ENCODE measurements at regions not wholly inside any gene's neighbourhood (a gene's known extent, or its start where the extent isn't known, plus 50 kb on each side); places are given as distances from the start of the nearest gene placed in this dataset.

DNA sequence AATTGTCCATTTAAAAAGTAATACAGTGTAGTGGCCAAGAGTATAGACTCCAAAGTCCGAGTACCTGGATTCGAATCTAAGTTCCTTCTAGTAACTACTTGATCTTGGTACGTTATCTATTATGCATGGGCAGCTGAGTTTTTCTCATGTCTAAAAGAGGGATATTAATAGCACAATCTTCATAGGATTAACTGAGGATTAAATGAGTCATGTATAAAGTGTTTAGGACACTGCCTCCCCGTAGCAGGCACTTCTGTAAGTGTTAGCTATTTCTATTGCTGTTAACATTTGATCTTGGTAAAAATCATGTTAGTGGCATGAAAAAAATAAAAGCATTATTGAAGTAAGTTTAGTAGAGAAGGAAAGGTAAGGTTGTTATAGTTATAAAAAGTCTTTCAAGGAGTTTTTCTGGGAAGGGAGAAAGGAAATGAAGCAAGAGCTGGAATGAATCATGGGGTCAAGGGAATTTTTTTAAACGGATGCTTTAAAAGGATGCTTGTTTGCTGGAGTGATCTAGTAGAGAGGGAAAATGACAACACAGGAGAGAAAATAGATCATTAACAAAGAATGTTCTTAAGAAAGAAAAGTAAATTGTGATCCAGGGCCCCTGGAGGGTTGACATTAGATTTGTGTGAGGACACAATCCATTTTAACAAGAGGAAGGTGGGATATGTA, 502.2 kb upstream of the USP15 start:
- H3K4me3 Mint-ChIP-seq: no peak overlapping the region
- no peaks in the 10 kb centered on the region for H3K36me3 Mint-ChIP-seq (ENCODE audit: low read depth)
- no peak for ATAC-seq (replicated peaks)
- H3K4me1 Mint-ChIP-seq: no peaks in the 10 kb centered on the region
- H3K27ac Mint-ChIP-seq: no peak overlapping the region
- peaks cover 3% of the 10 kb centered on the region for H3K9me3 Mint-ChIP-seq
- no peaks in the 10 kb centered on the region for H3K27me3 Mint-ChIP-seq

DNA sequence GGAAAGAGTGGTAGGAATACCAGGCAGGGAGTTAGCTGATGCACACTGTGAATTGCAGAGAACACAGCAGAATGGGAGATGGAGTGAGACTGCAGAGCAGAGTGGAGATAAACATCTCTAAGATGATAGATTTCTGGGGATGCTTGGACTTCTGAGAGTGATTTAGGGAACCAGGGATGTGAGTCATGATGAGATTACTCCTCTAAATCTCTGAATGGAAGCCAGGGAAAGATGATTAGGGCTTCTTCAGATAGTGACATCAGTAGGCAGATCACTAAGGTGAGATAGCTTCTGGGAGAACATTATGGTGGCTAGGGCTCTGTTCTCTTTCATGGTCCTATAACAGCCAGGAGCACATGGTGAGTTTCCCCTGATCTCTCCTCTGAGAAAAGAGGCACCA, 501.5 kb upstream of the USP15 start:
- H3K4me1 Mint-ChIP-seq: no peaks in the 10 kb centered on the region
- no peaks in the 10 kb centered on the region for H3K36me3 Mint-ChIP-seq (ENCODE audit: low read depth)
- H3K9me3 Mint-ChIP-seq: peaks cover 3% of the 10 kb centered on the region
- no peak for ATAC-seq (replicated peaks)
- H3K27ac Mint-ChIP-seq: no peak overlapping the region
- H3K27me3 Mint-ChIP-seq: no peaks in the 10 kb centered on the region
- no peak overlapping the region for H3K4me3 Mint-ChIP-seq

DNA sequence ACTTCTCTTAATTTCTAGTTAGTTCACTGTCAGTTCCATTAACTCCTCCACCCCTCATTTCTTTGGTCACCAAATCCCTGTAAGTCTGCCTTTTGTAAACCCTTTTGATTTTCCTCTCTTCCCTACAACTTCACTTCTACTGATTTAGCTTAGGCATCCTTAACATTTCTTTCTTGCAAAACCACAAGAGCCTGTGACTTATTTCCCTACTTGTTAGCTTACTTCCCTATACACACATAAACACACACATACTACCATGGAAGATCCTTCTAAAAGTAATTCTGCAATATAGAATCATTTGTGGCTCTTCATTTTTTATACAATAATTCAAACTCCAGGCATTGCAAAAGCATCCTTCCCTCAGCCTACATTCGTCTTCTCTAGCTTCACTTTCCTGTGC, 494.3 kb upstream of the USP15 start:
- Mint-ChIP-seq H3K4me1 (no peaks in the 10 kb centered on the region), H3K36me3 (ENCODE audit: low read depth) (no peaks in the 10 kb centered on the region), H3K4me3 (no peak overlapping the region), H3K27me3 (no peaks in the 10 kb centered on the region), H3K27ac (no peak overlapping the region), H3K9me3 (peaks cover 16% of the 10 kb centered on the region)
- ATAC-seq (replicated peaks): no peak

DNA sequence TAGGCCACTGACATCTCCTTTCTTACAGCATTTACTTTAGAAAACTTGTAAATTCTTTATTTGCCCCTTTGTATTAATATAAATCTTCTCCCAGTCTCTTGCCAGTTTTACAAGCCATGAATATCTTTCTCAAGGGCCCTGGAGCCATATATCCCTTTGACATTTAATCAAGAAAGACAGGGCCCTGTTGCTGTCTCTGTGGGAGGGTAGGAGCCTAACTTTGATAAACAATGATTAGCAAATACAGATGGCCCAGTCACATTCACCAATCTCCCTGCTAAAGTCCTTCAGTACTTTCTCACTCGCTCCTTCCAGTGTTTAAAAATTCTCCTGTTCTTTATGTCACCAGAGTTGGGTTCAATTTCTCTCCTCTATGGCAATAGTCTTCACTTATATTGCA, 479.8 kb upstream of the USP15 start:
- no peaks in the 10 kb centered on the region for H3K27me3 Mint-ChIP-seq
- H3K36me3 Mint-ChIP-seq (ENCODE audit: low read depth): no peaks in the 10 kb centered on the region
- H3K27ac Mint-ChIP-seq: no peak overlapping the region
- H3K9me3 Mint-ChIP-seq: peaks cover 11% of the 10 kb centered on the region
- ATAC-seq (replicated peaks): no peak
- no peaks in the 10 kb centered on the region for H3K4me1 Mint-ChIP-seq
- H3K4me3 Mint-ChIP-seq: no peak overlapping the region

DNA sequence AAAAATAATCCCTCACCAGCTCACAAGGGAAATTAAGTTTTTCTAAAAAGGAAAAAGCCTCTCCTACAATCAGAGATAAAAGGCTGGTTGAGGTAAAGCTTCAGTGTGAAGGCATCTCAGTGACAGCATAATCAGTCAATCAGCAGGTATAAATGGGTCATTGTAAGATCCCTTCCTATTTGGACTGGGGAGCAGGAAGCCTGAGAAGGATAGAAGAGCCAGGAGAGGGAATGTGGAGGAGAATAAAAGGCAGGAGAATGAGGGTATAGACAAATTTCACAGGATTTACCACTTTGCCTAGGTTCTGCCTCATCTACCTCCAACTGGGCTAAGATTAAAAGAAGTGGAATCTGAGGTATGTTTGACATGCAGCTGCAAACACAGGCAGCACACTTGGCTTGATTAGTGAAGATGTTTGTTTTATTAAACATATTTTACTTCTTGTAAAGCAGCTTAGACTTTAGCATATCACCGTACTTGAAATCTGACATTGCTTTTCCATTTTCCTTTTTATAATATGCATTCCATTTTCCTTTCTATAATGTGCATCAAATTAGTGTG, 479.1 kb upstream of the USP15 start:
- no peak overlapping the region for H3K4me3 Mint-ChIP-seq
- H3K9me3 Mint-ChIP-seq: peaks cover 16% of the 10 kb centered on the region
- H3K36me3 Mint-ChIP-seq (ENCODE audit: low read depth): no peaks in the 10 kb centered on the region
- no peak for ATAC-seq (replicated peaks)
- H3K27me3 Mint-ChIP-seq: no peaks in the 10 kb centered on the region
- no peak overlapping the region for H3K27ac Mint-ChIP-seq
- H3K4me1 Mint-ChIP-seq: no peaks in the 10 kb centered on the region

DNA sequence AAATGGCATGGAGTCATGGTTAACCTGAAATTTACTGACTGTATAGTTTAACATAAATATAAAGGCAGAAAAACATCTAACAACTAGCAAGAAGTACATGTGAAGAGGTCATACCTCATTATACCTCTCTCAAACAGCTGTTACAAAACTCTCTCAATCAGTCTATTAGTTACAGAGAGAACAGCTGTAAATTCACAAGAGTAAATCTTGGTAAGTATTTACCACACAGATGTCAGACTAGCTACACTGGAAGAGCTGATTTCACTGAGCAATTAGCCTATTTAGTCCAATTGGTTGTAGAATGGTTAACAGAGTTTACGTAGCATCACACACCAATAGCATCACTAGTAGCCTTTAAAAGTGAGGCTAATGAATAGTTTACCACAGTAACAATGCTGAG, 463.4 kb upstream of the USP15 start:
- peaks cover 5% of the 10 kb centered on the region for H3K9me3 Mint-ChIP-seq
- no peak overlapping the region for H3K4me3 Mint-ChIP-seq
- H3K27me3 Mint-ChIP-seq: no peaks in the 10 kb centered on the region
- no peaks in the 10 kb centered on the region for H3K4me1 Mint-ChIP-seq
- H3K36me3 Mint-ChIP-seq (ENCODE audit: low read depth): no peaks in the 10 kb centered on the region
- H3K27ac Mint-ChIP-seq: no peak overlapping the region
- no peak for ATAC-seq (replicated peaks)

DNA sequence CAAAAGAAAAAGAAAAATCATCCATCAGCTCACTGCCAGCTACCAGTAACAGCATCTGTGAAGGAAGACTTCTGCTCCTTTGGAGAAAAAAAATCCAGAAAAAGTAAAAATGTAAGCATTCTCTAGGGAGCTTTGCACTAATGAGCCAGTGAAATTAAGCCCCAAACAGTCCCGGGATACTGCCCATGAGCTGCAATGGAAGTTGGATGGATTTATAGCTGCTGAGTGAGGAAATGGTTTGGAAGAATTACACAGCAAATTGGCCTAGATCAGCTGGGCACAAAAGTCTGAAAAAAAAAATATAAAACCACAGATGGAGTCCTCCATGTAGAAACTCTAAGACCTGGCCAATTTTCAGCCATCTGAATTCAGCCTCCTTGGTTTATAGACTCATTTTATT, 462.9 kb upstream of the USP15 start:
- H3K27ac Mint-ChIP-seq: no peak overlapping the region
- H3K9me3 Mint-ChIP-seq: peaks cover 8% of the 10 kb centered on the region
- no peaks in the 10 kb centered on the region for H3K4me1 Mint-ChIP-seq
- no peaks in the 10 kb centered on the region for H3K36me3 Mint-ChIP-seq (ENCODE audit: low read depth)
- no peak for ATAC-seq (replicated peaks)
- no peaks in the 10 kb centered on the region for H3K27me3 Mint-ChIP-seq
- no peak overlapping the region for H3K4me3 Mint-ChIP-seq

DNA sequence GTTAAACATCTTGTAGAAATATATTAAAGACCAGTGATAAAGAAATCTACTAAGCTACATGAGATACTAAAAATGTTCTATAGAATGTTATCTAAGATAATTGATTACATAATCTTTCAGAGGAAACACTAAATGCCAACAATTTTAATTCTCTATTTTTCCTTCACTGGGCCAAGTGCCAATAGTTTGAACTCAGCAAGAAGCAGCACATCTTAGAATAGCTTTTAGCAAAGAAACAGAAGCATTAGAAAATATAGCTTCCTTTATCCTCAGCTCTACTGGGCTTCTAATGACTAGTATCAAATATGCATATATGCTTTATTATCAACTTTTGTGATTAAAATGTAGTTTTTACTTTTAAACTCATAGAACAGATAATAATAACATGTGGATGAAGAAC, 461.4 kb upstream of the USP15 start:
- no peak for ATAC-seq (replicated peaks)
- no peaks in the 10 kb centered on the region for H3K27me3 Mint-ChIP-seq
- no peak overlapping the region for H3K27ac Mint-ChIP-seq
- H3K4me3 Mint-ChIP-seq: no peak overlapping the region
- no peaks in the 10 kb centered on the region for H3K36me3 Mint-ChIP-seq (ENCODE audit: low read depth)
- peaks cover 11% of the 10 kb centered on the region for H3K9me3 Mint-ChIP-seq
- H3K4me1 Mint-ChIP-seq: no peaks in the 10 kb centered on the region

DNA sequence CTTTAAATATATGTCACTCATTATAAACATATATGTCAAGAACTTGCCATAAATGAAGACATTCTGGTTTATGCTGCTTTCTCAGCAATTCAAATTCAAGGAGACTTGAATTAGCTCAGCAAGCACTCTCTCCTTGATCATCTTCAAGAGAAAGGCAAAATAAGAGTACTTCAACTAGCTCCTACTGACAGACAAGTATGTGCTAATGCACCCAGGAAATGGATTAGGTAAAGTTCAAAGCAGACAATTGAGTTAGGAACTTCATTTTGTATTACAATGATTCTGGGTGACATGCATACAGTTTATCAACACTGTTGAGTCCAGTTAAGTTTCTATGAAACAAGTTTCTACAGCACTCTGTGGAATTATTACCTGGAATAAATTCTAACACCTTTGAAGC, 455.9 kb upstream of the USP15 start:
- Mint-ChIP-seq H3K4me1 (no peaks in the 10 kb centered on the region), H3K4me3 (no peak overlapping the region), H3K9me3 (peaks cover 26% of the 10 kb centered on the region), H3K27ac (no peak overlapping the region), H3K27me3 (no peaks in the 10 kb centered on the region), H3K36me3 (ENCODE audit: low read depth) (no peaks in the 10 kb centered on the region)
- no peak for ATAC-seq (replicated peaks)

DNA sequence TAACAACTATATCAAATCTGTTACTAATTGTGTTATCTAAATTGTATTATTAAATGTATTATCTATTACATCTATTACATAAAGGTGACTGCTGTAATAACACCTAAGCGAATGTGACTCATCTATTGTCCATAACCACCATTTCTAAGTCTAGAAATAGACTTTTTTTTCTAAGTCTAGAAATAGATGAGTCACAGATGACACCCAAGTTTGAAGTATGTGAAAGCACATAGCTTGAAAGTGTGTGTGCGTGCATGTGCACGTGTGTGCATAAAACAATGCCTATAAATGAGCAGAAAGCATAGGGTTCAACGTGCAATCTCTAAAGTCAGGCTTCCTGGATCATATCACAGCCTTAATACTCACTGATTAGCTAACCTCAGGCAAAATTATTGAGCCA, 451.3 kb upstream of the USP15 start:
- no peak for ATAC-seq (replicated peaks)
- Mint-ChIP-seq H3K27ac (no peak overlapping the region), H3K9me3 (peaks cover 28% of the 10 kb centered on the region)

DNA sequence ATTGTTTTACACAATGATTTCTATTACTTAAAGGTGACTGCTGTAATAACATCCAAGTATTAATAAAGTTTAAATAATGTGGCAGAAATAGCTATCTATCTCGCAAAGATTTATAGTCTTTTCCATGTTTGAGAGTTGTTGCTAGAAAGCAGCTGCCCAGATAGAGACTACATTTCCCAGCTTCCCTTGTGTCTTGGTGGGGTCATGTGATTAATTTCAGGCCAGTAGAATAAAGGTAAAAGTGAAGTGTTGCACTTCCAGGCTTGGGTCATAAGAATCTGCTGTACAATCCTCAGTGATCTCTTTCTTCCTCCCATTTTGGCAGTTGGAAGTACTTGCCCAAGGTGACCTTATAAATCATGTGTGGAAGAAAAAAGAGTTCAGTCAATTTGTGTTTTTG, 449.7 kb upstream of the USP15 start:
- H3K36me3 Mint-ChIP-seq (ENCODE audit: low read depth): no peaks in the 10 kb centered on the region
- H3K4me1 Mint-ChIP-seq: no peaks in the 10 kb centered on the region
- no peaks in the 10 kb centered on the region for H3K27me3 Mint-ChIP-seq
- no peak for ATAC-seq (replicated peaks)
- H3K4me3 Mint-ChIP-seq: no peak overlapping the region
- H3K9me3 Mint-ChIP-seq: peaks cover 38% of the 10 kb centered on the region
- no peak overlapping the region for H3K27ac Mint-ChIP-seq

More for the DNA sequence above, 451.3 kb upstream of the USP15 start:
- no peaks in the 10 kb centered on the region for H3K27me3 Mint-ChIP-seq
- no peaks in the 10 kb centered on the region for H3K36me3 Mint-ChIP-seq (ENCODE audit: low read depth)
- no peaks in the 10 kb centered on the region for H3K4me1 Mint-ChIP-seq
- H3K4me3 Mint-ChIP-seq: no peak overlapping the region

DNA sequence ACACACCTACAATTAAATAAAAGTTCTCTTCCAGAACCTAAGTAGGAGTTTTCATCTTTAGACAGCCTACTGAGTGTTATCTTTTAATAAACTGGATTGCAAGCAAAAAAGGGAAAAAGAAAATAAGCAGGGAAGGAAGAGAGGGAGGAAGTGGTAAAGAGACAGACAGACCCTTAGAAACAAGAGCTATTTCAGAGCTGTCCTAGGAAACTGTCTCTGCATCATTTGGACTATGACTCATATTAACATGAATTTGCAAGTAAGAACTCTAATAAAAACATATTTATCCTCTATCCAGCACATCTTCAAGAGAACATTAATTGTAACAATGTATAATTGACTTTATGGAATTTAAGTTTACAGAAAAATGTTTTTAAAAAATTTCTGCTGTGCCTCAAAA, 438.8 kb upstream of the USP15 start:
- H3K36me3 Mint-ChIP-seq (ENCODE audit: low read depth): no peaks in the 10 kb centered on the region

DNA sequence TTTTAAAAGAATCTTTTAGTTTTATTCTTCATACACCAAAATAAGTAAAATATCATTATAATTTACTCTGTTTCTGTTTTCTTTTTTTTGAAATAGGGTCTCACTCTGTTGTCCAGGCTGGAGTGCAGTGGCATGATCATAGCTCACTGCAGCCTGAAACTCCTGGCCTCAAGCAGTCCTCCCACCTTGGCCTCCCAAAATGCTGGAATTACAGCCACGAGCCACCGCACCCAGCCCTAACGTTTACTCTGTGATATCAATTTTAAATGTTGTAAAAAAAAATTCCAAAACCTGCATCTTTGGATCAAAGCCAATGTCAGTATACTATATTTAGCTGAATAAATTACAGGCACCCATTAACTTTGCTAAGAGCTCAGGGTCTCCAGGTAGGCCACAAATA, 437.1 kb upstream of the USP15 start:
- no peak for ATAC-seq (replicated peaks)
- Mint-ChIP-seq H3K4me1 (no peaks in the 10 kb centered on the region), H3K27me3 (no peaks in the 10 kb centered on the region)

More for the DNA sequence above, 438.8 kb upstream of the USP15 start:
- Mint-ChIP-seq H3K9me3 (peaks cover 8% of the 10 kb centered on the region), H3K4me1 (no peaks in the 10 kb centered on the region), H3K4me3 (no peak overlapping the region), H3K27ac (no peak overlapping the region), H3K27me3 (no peaks in the 10 kb centered on the region)
- ATAC-seq (replicated peaks): no peak

DNA sequence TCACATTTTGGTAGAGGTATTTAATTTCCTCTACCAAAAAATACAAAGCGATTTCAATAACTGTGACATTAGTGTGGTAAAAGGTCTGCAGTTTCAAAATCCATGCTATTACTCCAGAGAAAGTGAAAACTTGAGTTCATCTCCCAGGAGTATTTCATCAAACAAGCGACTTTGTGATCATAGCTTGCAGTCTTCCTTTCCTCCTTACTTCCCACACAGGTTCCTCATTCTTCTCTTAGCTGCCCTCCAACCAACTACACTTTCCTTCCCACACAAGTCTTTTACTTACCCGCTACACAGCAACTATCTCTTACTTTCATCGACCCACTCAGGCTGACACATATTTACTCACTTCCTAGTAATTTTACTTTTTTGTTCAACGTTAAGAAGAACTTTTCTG, 413.4 kb upstream of the USP15 start:
- peaks cover 6% of the 10 kb centered on the region for H3K9me3 Mint-ChIP-seq
- H3K27ac Mint-ChIP-seq: no peak overlapping the region
- H3K36me3 Mint-ChIP-seq (ENCODE audit: low read depth): no peaks in the 10 kb centered on the region
- H3K4me3 Mint-ChIP-seq: no peak overlapping the region
- ATAC-seq (replicated peaks): no peak
- no peaks in the 10 kb centered on the region for H3K27me3 Mint-ChIP-seq
- H3K4me1 Mint-ChIP-seq: no peaks in the 10 kb centered on the region

More for the DNA sequence above, 437.1 kb upstream of the USP15 start:
- Mint-ChIP-seq H3K4me3 (no peak overlapping the region), H3K9me3 (peaks cover 12% of the 10 kb centered on the region), H3K36me3 (ENCODE audit: low read depth) (no peaks in the 10 kb centered on the region), H3K27ac (no peak overlapping the region)

DNA sequence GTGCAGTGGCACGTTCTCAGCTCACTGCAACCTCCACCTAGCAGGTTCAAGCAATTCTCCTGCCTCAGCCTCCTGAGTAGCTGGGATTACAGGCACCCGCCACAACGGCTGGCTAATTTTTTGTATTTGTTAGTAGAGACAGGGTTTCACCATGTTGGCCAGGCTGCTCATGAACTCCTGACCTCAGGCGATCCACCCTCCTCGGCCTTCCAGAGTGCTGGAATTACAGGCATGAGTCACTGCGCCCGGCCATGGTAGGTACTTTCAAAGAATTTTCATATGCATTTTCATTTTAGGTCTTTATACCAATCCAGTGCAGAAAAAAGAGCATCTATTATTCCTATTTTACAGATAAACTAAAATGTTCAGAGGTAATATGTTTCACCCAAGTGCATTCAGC, 411.3 kb upstream of the USP15 start:
- no peak for ATAC-seq (replicated peaks)
- no peak overlapping the region for H3K27ac Mint-ChIP-seq
- no peaks in the 10 kb centered on the region for H3K4me1 Mint-ChIP-seq
- peaks cover 11% of the 10 kb centered on the region for H3K9me3 Mint-ChIP-seq
- no peaks in the 10 kb centered on the region for H3K27me3 Mint-ChIP-seq
- no peaks in the 10 kb centered on the region for H3K36me3 Mint-ChIP-seq (ENCODE audit: low read depth)
- H3K4me3 Mint-ChIP-seq: no peak overlapping the region

DNA sequence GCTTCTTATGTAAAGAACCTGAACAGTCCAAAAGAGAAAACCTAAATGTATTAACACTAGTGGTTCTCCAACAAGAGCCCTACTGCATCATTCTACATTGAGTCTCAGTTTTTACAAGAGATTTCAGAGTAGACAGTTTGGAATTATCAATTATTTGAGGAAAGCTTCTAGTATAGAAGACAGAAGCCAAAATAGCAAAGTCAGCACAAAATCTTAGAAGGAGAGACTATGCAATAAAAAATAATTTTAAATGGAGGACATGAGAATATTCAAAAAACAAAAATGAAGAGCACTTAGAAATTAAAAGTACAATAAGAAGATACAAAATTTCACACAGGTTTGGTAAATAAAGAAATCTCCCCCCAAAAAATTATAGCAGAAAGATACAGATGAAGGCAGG, 406.3 kb upstream of the USP15 start:
- ATAC-seq (replicated peaks): no peak
- no peaks in the 10 kb centered on the region for H3K27me3 Mint-ChIP-seq
- H3K4me1 Mint-ChIP-seq: no peaks in the 10 kb centered on the region
- H3K27ac Mint-ChIP-seq: no peak overlapping the region
- no peak overlapping the region for H3K4me3 Mint-ChIP-seq
- peaks cover 16% of the 10 kb centered on the region for H3K9me3 Mint-ChIP-seq
- H3K36me3 Mint-ChIP-seq (ENCODE audit: low read depth): no peaks in the 10 kb centered on the region

Measured in activated T-helper 17 cell treated with anti-CD3 and anti-CD28 coated beads, Interleukin-2, amount 50 U/mL, for 72 hours (primary cell).